OCI-LY7 (cell line): ENCODE measurements at regions not wholly inside any gene's neighbourhood (a gene's known extent, or its start where the extent isn't known, plus 50 kb on each side); places are given as distances from the start of the nearest gene placed in this dataset.

Source experiments
- BruUV-seq: library from RNA; stranded (reverse); fragments of 400-500 nt; replicated peaks from 2 replicates; lab custom pipeline; 2021; lab: Mats Ljungman, UMichigan
- CTCF ChIA-PET: fragments of 300-600 bp; sonication (Branson Sonifier 250); formaldehyde crosslinking; loops from one replicate; lab custom pipeline; 2022; ENCODE audit warnings: antibody characterized with exemption; ENCODE audit not compliant: unreplicated experiment; lab: Charles Lee
- POLR2A ChIA-PET: fragments of 300-600 bp; sonication (Branson Sonifier 250); formaldehyde crosslinking; loops from one replicate; lab custom pipeline; 2022; ENCODE audit warnings: antibody characterized with exemption; lab: Charles Lee
- DNase-seq: peaks from one replicate; pipeline ENCODE4 v3.0.0-alpha.2; 2015; ENCODE audit warnings: low spot score
- H2AFZ ChIP-seq: fragments of 200-600 bp; sonication (generic), shearing (Covaris generic); 2 replicates; pipeline ENCODE4 v1.6.1; 2014; ENCODE audit warnings: mild to moderate bottlenecking, antibody characterized with exemption, low read length, moderate library complexity
- H3K27ac ChIP-seq: fragments of 200-600 bp; sonication (generic); 2 replicates; pipeline ENCODE4 v1.5.1; 2014; ENCODE audit warnings: mixed run types, low read depth, mild to moderate bottlenecking, moderate library complexity, low read length, inconsistent platforms; ENCODE audit not compliant: poor library complexity, severe bottlenecking
- H3K36me3 ChIP-seq: fragments of 200-600 bp; sonication (generic); 2 replicates; pipeline ENCODE4 v1.6.1; 2014; ENCODE audit warnings: mild to moderate bottlenecking, antibody characterized with exemption, low read length, moderate library complexity, mixed read lengths; ENCODE audit not compliant: insufficient read depth
- H3K4me1 ChIP-seq: fragments of 200-600 bp; sonication (generic); 2 replicates; pipeline ENCODE4 v1.5.1; 2014; ENCODE audit warnings: mild to moderate bottlenecking, low read length; ENCODE audit not compliant: insufficient read depth, poor library complexity, severe bottlenecking
- H3K4me2 ChIP-seq: fragments of 200-600 bp; sonication (generic); 2 replicates; pipeline ENCODE4 v1.6.1; 2014; ENCODE audit warnings: mild to moderate bottlenecking, low read length
- H3K4me3 ChIP-seq: fragments of 200-600 bp; sonication (generic); 2 replicates; pipeline ENCODE4 v1.5.1; 2014; ENCODE audit warnings: mild to moderate bottlenecking, low read depth, low read length; ENCODE audit not compliant: poor library complexity, severe bottlenecking
- H3K79me2 ChIP-seq: fragments of 200-600 bp; sonication (generic); 2 replicates; pipeline ENCODE4 v1.6.1; 2016; ENCODE audit warnings: low read depth, mild to moderate bottlenecking, low read length, moderate library complexity, mixed read lengths; ENCODE audit not compliant: insufficient read depth
- H3K9me2 ChIP-seq: fragments of 200-600 bp; sonication (generic); 2 replicates; pipeline ENCODE4 v1.6.1; 2016; ENCODE audit warnings: mild to moderate bottlenecking, low read length, mixed read lengths; ENCODE audit not compliant: insufficient read depth
- H3K9me3 ChIP-seq: fragments of 200-600 bp; sonication (generic); 2 replicates; pipeline ENCODE4 v1.6.1; 2014; ENCODE audit warnings: mild to moderate bottlenecking, mixed run types, low read length, mixed read lengths
- H4K20me1 ChIP-seq: fragments of 200-600 bp; sonication (generic); 2 replicates; pipeline ENCODE4 v1.6.1; 2014; ENCODE audit warnings: mild to moderate bottlenecking, antibody characterized with exemption, low read length, moderate library complexity, mixed read lengths; ENCODE audit not compliant: insufficient read depth
- CTCF ChIP-seq: fragments of 200-600 bp; sonication (generic); conservative IDR thresholded peaks from 2 replicates; pipeline ENCODE4 v1.5.1; 2014; ENCODE audit warnings: mild to moderate bottlenecking, antibody characterized with exemption, low read length, moderate library complexity, mixed read lengths
- EZH2phosphoT487 ChIP-seq: fragments of 200-600 bp; sonication (generic); IDR thresholded peaks from 2 replicates; pipeline ENCODE4 v1.6.1; 2018; ENCODE audit warnings: low read depth, borderline replicate concordance, mild to moderate bottlenecking, mixed run types, antibody characterized with exemption, low read length, moderate library complexity, mixed read lengths
- intact Hi-C: fragments of 100-400 bp; cut with micrococcal nuclease; formaldehyde crosslinking; loops from one replicate; pipeline ENCODE4 v1.10.0; 2022; ENCODE audit not compliant: unreplicated experiment

GRCh38 chr4:188854436-188854835 lies 715.2 kb downstream of the TRIML1 start:
- no peak for TF ChIP-seq CTCF
- no peak for TF ChIP-seq EZH2phosphoT487
- no TSS peak for BruUV-seq
- Histone ChIP-seq H4K20me1 (no peaks in the 10 kb centered on the region), H3K9me3 (0 out of 2 replicates have a peak, but pooled peaks cover 4% of the 10 kb centered on the region), H3K4me1 (no peaks in the 10 kb centered on the region), H3K4me3 (no peak overlapping the region), H3K79me2 (no peaks in the 10 kb centered on the region), H3K36me3 (no peaks in the 10 kb centered on the region), H2AFZ (no peak overlapping the region), H3K9me2 (no peaks in the 10 kb centered on the region), H3K27ac (no peak overlapping the region), H3K4me2 (no peak overlapping the region)
- no peak for DNase-seq
- CTCF ChIA-PET: no interaction called here
- POLR2A ChIA-PET: no interaction called here
- intact Hi-C loops: no loop called here

GRCh38 chr4:188858696-188859095 lies 719.5 kb downstream of the TRIML1 start:
- Histone ChIP-seq H4K20me1 (no peaks in the 10 kb centered on the region), H3K9me3 (no peaks in the 10 kb centered on the region), H3K4me2 (no peak overlapping the region), H3K9me2 (no peaks in the 10 kb centered on the region), H3K27ac (no peak overlapping the region), H3K36me3 (no peaks in the 10 kb centered on the region), H3K4me3 (no peak overlapping the region), H3K4me1 (no peaks in the 10 kb centered on the region), H2AFZ (no peak overlapping the region), H3K79me2 (no peaks in the 10 kb centered on the region)
- ChIA-PET POLR2A (no interaction called here), CTCF (no interaction called here)
- intact Hi-C loops: no loop called here
- DNase-seq: no peak
- no TSS peak for BruUV-seq
- no peak for TF ChIP-seq EZH2phosphoT487
- TF ChIP-seq CTCF: no peak

- no TSS peak for BruUV-seq
- Histone ChIP-seq H2AFZ (no peak overlapping the region), H3K36me3 (no peaks in the 10 kb centered on the region), H3K4me2 (no peak overlapping the region), H3K79me2 (no peaks in the 10 kb centered on the region), H3K9me3 (no peaks in the 10 kb centered on the region), H4K20me1 (no peaks in the 10 kb centered on the region), H3K4me1 (no peaks in the 10 kb centered on the region), H3K9me2 (no peaks in the 10 kb centered on the region), H3K4me3 (no peak overlapping the region), H3K27ac (no peak overlapping the region)
- TF ChIP-seq CTCF: no peak
- TF ChIP-seq EZH2phosphoT487: no peak
- CTCF ChIA-PET: no interaction called here
- intact Hi-C loops: no loop called here
- POLR2A ChIA-PET: no interaction called here
- no peak for DNase-seq
Observed at GRCh38 chr4:188864741-188865140, 725.5 kb downstream of the TRIML1 start.
